HG03439 (cell line): ENCODE measurements at regions not wholly inside any gene's neighbourhood (a gene's known extent, or its start where the extent isn't known, plus 50 kb on each side); places are given as distances from the start of the nearest gene placed in this dataset.
"Not testable (repeated sequence)": the region's sequence is repeated elsewhere in the genome, so short reads cannot be mapped to it uniquely, and the experiment has no call there.

ENCODE experiments used
- ATAC-seq: cut with Tn5 transposase; IDR thresholded peaks from one replicate; pipeline ENCODE4 v1.9.1; 2021; ENCODE audit warnings: mild to moderate bottlenecking, moderate library complexity; ENCODE audit not compliant: unreplicated experiment

DNA sequence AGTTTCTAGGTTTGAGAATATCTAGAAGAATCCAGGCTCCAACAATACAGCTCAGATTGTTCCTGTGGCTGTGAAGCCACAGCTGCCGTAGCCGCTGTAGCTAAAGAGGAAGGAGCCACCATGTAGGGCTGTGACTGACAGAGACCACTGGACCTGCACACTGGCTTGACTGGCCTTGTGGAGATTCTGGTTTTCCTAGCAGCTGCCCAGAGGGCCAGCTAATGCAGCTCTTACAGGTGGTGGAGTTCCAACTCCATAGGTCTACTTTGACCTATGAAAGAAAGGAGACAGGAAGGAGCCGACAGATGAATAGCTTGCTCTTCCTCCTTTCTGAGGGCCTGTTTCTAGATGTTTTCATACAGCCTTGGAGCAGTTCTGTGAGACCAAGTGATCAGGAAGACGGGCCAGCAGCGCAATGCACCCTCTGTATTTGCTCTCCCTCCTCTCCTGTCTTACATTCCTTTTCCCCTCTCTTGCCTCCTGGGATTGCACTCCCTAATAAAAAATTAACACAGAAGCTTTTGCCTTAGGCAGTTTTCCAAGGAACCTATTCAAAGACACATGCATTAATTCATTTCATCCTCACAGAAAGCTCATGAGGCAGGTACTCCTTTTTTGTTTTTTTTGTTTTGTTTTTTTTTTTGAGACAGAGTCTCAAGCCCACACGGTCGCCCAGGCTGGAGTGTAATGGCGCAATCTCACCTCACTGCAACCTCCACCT is 51.8 kb upstream of the MYB start:
- peak; percentile 18 for ATAC-seq

DNA sequence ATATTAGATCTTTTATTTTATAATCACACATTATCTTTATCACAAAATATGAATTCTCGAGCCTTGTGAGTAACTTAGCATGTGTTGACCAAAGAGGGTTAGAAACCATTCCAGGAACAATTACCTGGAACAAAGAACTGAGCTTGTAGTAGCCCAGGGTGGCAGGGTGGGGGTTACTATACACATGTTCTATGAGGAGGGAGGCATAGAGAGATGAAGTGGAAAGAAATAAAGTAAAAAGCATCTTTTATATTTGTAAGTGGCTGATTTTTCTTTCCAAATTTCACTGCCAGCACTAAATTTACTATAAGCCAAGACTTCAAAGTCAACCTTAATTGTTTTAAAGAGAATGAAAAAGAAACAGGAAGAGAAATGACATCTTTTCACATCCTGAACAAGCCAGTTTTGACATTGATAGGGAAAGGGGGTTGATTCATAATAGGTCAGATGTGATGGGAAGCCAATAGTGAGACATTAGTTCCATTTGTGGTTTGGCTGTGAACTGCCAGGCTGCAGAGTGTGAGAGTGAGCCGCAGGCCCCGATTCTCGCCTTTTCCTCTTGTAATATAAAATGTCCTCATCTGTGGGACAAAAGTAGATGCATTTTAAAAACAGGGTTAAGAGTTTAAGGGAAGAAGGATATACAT is 52.7 kb upstream of the MYB start:
- peak; percentile 75 for ATAC-seq

DNA sequence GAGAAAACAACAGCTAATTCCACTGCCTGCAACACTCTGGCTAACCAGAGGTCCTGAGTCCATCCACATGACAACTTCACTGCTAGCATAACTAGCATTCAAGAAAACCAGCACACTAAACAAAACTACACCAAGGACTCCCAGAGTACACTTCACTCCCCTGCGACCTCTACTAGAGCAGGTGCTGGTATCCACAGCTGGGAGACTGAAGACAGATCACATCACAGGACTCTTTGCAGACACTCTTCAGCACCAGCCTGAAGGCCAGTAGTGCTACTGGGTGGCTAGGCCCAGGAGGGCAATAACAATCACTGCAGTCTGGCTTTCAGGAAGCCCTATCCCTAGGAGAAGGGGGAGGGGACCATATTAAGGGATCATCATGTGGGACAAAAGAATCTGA is 54.4 kb upstream of the MYB start:
- no peak for ATAC-seq

DNA sequence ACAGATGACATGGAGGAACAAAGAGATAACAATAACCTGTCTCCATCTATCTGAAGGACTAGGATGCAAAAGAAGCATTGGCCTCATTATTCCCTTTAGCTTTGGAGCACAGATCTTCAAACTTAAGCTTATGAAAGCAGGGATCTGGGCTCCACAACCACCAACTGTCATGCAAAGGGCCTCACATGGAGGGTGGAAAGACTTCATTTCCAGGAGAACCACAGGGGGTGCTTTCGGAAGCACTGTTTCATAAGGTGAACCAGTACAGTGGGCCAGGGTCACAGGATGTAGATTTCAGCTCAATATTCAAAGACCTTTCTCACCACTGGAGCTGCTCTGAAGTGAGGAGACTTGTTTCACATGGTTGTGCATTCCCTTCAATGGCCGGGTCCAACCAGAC is 55.1 kb upstream of the MYB start:
- ATAC-seq: no peak

DNA sequence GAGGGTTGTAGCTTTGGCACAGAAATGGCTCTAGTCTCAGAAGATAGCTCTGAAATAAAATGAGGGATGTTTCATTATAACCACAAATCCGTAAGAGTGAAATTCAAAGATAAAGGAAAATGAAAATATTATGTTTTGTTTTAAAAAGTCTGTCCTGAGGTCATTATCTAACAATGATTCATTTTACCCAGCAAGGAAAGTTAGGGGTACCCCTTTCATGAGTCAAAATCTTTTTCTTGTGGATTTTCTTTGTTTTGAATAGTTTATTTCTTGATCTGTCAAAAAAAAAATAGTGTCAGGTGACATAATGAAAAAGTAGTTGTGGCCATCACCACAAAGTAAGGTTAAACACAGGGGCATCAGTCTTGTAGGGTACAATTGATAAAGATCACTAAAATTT is 59.7 kb upstream of the MYB start:
- no peak for ATAC-seq

DNA sequence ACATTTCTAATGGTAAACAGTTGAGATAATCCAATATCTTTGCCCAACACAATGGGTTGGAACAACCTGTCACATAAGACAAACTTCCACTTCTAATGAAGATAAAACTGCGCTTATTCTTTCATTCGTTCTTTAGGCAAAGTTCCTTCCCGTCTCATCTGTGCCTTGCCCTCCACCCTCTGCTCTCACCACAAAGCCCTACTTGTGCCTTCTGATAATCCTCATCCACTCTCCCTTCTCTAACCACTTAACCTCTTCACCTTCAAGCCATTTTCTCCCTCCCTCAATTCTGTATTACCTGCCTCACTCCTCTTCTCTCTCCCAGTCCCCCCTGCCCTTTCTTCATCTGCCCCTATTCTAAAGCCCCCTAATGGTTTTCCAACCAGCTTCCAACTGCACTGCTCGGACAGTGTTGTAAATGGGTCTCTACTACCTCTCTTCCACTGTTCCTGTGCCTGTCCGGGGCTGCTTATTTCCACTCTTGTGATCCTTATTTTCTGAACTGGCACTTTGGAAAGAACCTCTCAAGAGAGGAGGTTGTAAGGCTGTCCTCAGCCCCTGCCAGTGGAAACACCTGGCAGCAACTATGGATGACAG is 62.9 kb upstream of the MYB start:
- no peak for ATAC-seq

DNA sequence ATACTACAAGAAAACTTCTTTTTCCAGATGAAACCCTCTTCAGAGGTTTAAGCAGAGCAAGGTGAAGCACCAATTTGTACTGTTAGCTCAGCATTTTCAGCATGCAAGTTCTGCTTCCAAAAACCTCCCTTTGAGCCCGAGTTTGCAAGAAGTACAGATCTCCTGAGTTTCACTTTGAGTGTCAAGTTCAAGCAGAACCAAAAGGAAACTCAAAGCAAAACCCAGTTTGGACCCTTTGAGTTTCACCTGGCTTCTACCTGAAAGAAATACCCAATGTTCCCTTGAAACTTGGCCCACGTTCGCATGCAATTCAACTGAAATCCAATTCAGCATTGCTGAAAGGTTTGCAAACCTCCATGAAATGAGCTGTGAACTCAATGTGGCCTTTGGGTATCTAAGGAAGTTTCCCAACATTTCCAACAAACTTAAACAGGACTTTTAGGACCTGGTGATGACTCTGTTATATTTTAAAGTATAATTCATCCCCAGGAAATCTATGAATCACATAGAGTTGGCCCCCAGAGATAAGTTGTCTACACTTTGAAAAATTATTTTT is 62.9 kb upstream of the HBS1L start:
- ATAC-seq: no peak

DNA sequence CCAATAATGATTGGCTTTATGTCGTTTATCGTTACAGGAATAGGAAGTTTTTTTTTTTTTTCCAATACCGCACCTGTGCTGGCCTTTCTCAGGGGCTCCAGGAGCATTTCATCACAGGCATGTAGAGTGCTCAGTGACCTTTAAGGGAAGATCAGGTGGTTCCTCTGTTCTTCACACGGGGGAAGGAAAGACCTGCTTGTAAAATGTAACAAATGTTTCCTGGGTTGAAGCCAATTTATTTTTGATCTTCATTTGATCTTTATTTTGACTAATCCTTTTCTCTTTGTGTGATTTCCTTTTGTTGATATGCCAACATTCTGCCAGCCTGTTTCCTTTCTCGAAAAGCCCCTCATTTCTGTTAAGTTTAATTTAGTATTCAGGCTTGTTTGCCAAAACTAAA is 61.9 kb upstream of the HBS1L start:
- ATAC-seq: no peak

DNA sequence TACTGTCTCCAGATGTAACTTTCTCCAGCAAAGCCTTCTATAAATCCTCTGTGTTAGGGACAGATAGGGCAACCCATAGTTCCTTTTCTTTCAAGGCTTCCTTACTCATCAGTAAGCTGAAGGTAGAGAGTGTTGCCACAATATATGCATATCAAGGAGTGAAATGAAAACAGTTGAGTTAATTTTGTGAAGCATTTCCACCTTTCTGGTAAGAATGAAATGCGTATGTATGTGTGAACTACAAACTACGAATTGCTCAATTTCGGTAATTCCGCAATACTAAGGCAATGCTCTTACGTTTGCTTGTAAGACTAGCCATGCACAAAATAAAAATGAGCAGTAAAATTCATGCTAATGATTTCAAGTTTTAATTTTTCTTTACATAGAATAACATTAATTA is 61.2 kb upstream of the HBS1L start:
- no peak for ATAC-seq

DNA sequence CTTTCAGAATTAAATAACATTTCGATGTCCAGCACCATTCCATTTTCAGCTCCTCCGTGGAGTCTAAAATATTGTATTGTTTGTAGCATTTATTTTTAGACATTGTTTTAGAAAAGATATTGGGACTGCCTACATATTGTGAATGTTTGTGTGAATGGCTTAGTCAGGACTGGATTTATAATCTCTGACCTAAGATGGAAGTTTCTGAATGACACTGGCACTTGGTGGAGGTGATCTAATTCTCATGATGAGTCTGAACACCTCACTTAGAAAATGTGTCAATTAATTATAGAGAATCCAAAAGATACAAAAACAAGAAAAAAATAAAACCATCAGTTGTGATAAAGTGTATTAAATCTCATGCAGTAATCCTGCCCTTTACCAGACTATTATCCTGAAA is 60.8 kb upstream of the HBS1L start:
- no peak for ATAC-seq

DNA sequence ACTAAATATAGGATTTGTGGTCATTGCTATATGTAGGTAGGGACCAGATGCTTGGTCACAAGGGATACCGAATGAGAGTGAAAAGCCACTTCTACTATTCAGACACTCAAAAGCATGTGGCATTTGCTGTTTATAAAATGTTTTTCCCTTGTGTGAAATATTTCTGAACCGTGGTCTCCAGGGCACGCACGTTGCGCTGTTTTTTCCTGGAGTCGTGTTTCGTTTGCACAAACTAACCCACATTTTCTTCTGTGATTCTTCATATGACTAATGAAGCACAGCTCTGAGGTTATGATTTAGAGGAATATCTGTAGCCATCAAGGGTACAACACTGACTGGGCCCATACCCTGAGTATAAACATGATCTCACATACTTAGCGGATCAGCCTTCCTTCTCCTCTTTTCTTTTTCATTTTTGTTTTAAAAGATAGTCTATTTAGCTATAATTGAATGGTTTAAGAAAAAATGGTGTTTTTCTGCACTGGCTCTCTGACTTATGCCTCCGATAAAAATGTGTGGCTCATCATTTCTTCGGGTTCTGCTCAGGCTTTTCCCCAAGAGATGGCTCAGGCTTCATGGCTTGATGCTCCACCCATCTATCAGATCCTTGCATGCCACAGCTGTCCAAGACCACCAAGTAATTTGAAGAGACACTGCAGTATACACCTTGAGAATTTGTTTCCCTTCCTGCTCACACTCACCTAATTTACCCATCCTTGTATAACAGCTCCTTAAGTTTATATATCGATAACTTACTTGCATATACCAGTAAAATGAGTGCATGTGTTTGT is 59.9 kb upstream of the HBS1L start:
- ATAC-seq: peak; percentile 74

DNA sequence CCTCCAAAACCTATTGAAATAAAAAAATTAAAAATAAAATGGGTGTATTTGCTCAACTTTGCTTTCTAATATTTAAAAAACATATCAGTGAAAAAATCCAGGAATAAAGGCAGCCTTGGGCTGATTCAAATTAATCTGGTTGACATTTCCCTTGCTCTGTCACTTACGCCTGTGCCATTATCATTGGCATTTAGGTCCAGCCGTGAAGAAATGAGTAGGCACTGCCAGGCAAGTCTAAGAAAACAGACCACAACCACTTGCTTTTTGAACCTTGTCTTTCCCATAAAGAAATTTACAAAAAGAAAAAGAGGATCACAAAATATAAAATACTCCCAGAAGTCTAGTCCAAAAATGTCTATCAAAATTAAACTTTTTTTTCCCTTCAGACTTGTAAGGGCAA is 59.2 kb upstream of the HBS1L start:
- no peak for ATAC-seq

DNA sequence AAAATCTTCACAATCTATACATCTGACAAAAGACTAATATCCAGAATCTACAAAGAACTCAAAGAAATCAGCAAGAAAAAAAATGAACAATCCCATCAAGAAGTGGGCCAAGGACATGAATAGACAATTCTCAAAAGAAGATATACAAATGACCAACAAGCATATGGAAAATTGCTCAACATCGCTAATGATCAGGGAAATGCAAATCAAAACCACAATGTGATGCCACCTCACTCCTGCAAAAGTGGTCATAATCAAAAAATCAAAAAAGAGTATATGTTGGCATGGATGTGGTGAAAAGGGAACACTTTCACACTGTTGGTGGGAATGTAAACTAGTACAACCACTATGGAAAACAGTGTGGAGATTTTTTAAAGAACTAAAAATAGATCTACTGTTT is 58.3 kb upstream of the HBS1L start:
- ATAC-seq: not testable (repeated sequence)

DNA sequence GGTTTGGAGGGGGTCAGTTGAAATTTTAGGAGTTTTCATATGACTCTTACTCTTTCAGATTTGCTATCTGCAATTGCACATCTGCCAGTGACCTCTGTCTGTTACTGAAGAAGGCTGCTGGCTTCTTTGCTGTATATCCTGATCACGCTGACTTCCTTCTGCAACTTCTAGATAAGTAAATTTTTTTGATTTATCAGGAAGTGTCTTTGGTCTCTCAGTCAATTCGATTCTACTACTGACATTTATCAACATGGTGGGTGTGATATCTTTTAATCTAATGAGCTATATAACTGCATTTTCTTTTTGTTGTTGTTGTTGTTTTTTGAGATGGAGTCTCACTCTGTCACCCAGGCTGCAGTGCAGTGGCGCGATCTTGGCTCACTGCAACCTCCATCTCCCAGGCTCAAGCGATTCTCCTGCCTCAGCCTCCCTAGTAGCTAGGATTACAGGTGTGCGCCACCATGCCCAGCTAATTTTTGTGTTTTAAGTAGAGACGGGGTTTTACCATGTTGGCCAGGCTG is 55.7 kb upstream of the HBS1L start:
- ATAC-seq: not testable (repeated sequence)

DNA sequence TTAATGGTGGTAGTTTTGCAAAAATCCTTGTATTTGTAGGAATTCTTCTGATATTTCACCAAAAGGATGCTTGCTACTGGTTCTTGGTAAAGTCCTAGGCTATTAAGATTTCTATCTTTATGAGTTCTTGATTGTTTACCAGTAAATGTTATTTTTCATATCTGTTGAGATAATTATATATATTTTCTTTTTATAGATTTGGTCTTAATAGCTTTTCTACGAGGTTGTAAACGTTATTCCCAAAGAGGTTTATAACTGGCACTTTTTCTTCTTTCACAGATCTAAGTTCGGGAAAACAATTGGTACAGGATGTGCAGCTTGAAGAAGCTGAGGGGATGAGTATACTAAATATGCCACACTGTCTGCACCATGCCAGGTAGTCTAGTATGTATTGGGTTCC is 55.1 kb upstream of the HBS1L start:
- no peak for ATAC-seq

DNA sequence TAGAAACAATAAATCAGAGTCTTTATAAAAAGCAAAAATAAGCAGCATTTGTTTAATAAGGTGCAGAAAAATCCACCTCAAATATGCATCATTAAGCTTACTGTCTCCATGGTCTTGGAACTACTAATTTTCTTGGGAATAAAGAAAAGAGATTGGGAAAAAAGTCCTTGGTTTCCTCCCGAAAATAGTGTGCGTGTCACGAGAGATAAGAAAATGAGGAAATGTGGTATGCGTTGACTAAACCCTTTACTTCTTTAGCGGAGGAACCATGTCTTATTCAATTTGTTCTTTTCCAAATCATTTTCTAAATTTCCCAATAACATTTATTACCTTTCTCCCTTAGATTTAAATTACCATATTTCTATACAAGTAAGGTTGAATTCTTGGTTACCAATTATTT is 54.1 kb upstream of the HBS1L start:
- no peak for ATAC-seq

DNA sequence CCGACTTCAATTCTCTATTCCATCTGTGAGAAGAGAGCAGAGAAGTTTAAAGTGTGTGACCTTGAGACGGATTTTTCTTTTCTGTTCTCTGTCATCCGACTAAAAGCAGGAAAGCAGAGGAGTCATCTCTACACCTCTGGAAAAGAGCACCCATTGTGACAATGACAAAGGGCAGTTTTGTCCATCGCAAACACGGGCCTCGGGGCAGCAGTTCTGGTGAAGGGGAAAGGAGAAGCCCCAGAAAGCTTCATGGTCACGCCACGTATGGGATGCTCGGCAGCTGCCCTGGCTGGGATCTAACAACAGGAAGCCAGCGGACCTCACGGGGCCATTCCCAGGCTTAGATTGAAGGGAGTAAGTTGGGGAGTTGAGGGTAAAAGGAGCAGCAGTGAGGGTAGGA is 52.0 kb upstream of the HBS1L start:
- ATAC-seq: no peak

DNA sequence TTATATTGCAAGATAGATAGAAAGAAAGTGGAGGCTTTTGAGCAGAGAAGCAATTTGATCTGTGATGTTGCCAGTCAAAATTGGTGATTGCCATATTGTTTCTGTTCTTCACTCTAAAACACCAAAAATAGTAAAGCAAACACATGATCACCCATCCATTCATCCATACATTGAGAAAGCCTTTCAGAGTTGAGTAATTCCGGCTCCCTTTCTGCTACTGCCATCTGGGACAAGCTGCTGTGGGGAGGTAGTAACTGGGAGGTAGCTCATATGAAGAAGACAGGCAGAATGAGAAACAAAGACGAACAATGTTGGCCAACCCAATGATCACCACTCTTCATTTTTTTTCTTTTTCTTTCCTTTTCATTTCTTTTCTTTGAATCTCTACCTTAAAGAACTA is 51.1 kb upstream of the HBS1L start:
- ATAC-seq: no peak

DNA sequence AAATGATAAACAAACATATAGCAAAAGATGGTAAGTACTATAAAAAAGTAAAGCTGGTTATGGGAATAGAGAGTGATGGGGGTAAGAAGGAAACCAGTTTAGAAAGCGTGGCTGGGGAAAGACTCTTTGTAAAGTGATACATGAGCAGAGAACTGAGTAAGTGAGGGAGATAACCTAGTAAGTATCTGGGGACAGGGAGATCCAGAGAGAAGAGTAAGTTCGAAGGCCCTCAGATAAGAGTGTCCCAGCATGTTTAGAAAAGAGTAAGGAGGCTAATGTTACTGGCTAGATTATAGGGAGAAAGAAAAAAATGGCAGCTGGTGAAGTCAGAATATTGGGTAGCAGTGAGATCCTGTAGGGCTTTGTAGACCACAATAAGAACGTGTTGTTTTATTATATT is 50.7 kb upstream of the HBS1L start:
- no peak for ATAC-seq
